Liver (tissue), 3 donors: ENCODE measurements at regions not wholly inside any gene's neighbourhood (a gene's known extent, or its start where the extent isn't known, plus 50 kb on each side); places are given as distances from the start of the nearest gene placed in this dataset.

ENCODE experiments used
- CTCF ChIP-seq: fragments of 150-350 bp; IDR thresholded peaks from 2 replicates; pipeline ENCODE4 v1.5.1; 2017; ENCODE audit warnings: improper control_type of control experiment, low read depth, low read length; ENCODE audit not compliant: missing input control
- EGR1 ChIP-seq, 2 donors: IDR thresholded peaks; 2 replicates each; pipeline ENCODE4 v1.6.1; 2016 to 2018; ENCODE audit warnings: antibody characterized with exemption in 2 of 2, low read depth in 2 of 2
- GABPA ChIP-seq, 2 donors: IDR thresholded peaks in 1 of 2; conservative IDR thresholded peaks in 1 of 2; 2 replicates each; pipeline ENCODE4 v1.6.1; 2016; ENCODE audit warnings: antibody characterized with exemption in 2 of 2, mild to moderate bottlenecking in 1 of 2, moderate library complexity in 1 of 2
- JUND ChIP-seq, 2 donors: IDR thresholded peaks; 2 replicates each; pipeline ENCODE4 v1.6.1; 2016; ENCODE audit warnings: antibody characterized with exemption in 2 of 2
- MAX ChIP-seq: IDR thresholded peaks from 2 replicates; pipeline ENCODE4 v1.6.1; 2016; ENCODE audit warnings: antibody characterized with exemption
- NR2F2 ChIP-seq: IDR thresholded peaks from 2 replicates; pipeline ENCODE4 v1.6.1; 2016; ENCODE audit warnings: antibody characterized with exemption
- RAD21 ChIP-seq, 2 donors: IDR thresholded peaks; 2 replicates each; pipeline ENCODE4 v1.6.1; 2016; ENCODE audit warnings: antibody characterized with exemption in 2 of 2, mild to moderate bottlenecking in 2 of 2
- TAF1 ChIP-seq: conservative IDR thresholded peaks from 2 replicates; pipeline ENCODE4 v1.6.1; 2016; ENCODE audit warnings: antibody characterized with exemption, mild to moderate bottlenecking
- YY1 ChIP-seq: IDR thresholded peaks from 2 replicates; pipeline ENCODE4 v1.6.1; 2016; ENCODE audit warnings: antibody characterized with exemption, mild to moderate bottlenecking
- ZBTB33 ChIP-seq: IDR thresholded peaks from 2 replicates; pipeline ENCODE4 v1.6.1; 2016; ENCODE audit warnings: antibody characterized with exemption
- donor health status: healthy.
- donor health status: healthy.

- no peak for TF ChIP-seq CTCF
- TF ChIP-seq MAX = no peak
- TF ChIP-seq JUND (IDR thresholded peaks at IDR 0.05) = no peak
- TF ChIP-seq RAD21 (IDR thresholded peaks at IDR 0.05) = no peak
- no peak for TF ChIP-seq GABPA (IDR thresholded peaks at IDR 0.05 in 1 of 2, conservative IDR thresholded peaks at IDR 0.05 in 1 of 2)
- no peak for TF ChIP-seq YY1
- TF ChIP-seq EGR1 (IDR thresholded peaks at IDR 0.05; ENCODE audit: low read depth in 2 of 2) = no peak
- no peak for TF ChIP-seq ZBTB33
- TF ChIP-seq NR2F2 = no peak
- TF ChIP-seq TAF1 = no peak
These were observed 157.4 kb upstream of the KCTD1 start for GRCh38 chr18:26705757-26706156.
